A549 (cell line): ENCODE measurements at regions not wholly inside any gene's neighbourhood (a gene's known extent, or its start where the extent isn't known, plus 50 kb on each side); places are given as distances from the start of the nearest gene placed in this dataset.

ENCODE experiments used
- ATAC-seq, 2 experiments: fragments of 200-7000 bp in 1 of 2; fragments of >200 bp in 1 of 2; cut with Nextera tagmentation in 1 of 2; cut with Tn5 transposase in 1 of 2; 3 replicates each; pipeline versions ENCODE4 v1.8.0 to v1.9.1; 2018 to 2020; ENCODE audit warnings: mild to moderate bottlenecking in 1 of 2, moderate library complexity in 1 of 2
- CTCF ChIA-PET: fragments of 300-600 bp; sonication (Branson Sonifier 250); formaldehyde crosslinking; extraction: SDS; loops from one replicate; lab custom pipeline; 2021; ENCODE audit warnings: antibody characterized with exemption, inconsistent platforms; lab: Yijun Ruan, JAX
- POLR2A ChIA-PET: fragments of 350-600 bp; formaldehyde crosslinking; extraction: SDS; loops from one replicate; lab custom pipeline; 2021; ENCODE audit warnings: antibody characterized with exemption, inconsistent platforms; lab: Yijun Ruan, JAX
- DNase-seq, 2 experiments: peaks; one replicate each; pipeline versions ENCODE4 v3.0.0 to v3.0.0-alpha.2; 2011 to 2016; ENCODE audit warnings: low read depth in 1 of 2, low spot score in 1 of 2
- FAIRE-seq: peaks from 2 replicates; lab custom pipeline; 2011; peaks lifted over from hg19 to GRCh38; lab: Jason Lieb, UNC
- H3K27ac ChIP-seq, 2 experiments: fragments of >200 bp; sonication (Bioruptor Twin); formaldehyde crosslinking; 3 replicates each; pipeline ENCODE4 v1.5.1; 2016 to 2017
- H3K4me1 ChIP-seq: fragments of >200 bp; sonication (Bioruptor Twin); formaldehyde crosslinking; 3 replicates; pipeline ENCODE4 v1.6.1; 2016
- H3K4me2 ChIP-seq: fragments of >200 bp; sonication (Bioruptor Twin); formaldehyde crosslinking; 3 replicates; pipeline ENCODE4 v1.6.1; 2016
- H3K4me3 ChIP-seq: fragments of >200 bp; sonication (Bioruptor Twin); formaldehyde crosslinking; 3 replicates; pipeline ENCODE4 v1.5.1; 2016
- H3K9me3 ChIP-seq: fragments of >200 bp; sonication (Bioruptor Twin); formaldehyde crosslinking; 3 replicates; pipeline ENCODE4 v1.6.1; 2016
- ATOH8 ChIP-seq: fragments of 250-450 bp; sonication (Bioruptor Pico); IDR thresholded peaks from 2 replicates; pipeline ENCODE4 v1.5.0; 2020; ENCODE audit warnings: low read depth, mild to moderate bottlenecking, moderate library complexity
- BCL3 ChIP-seq: fragments of >200 bp; sonication (Bioruptor Twin); formaldehyde crosslinking; IDR thresholded peaks from 3 replicates; pipeline ENCODE4 v1.6.1; 2016
- BHLHE40 ChIP-seq: IDR thresholded peaks from 2 replicates; pipeline ENCODE4 v1.6.1; 2012; ENCODE audit warnings: low read depth, low read length, inconsistent platforms
- CBX2 ChIP-seq: fragments of 200-600 bp; sonication (generic); IDR thresholded peaks from 2 replicates; pipeline ENCODE4 v1.6.1; 2016; ENCODE audit warnings: low read depth, mild to moderate bottlenecking, borderline replicate concordance
- CBX8 ChIP-seq: fragments of 200-600 bp; sonication (generic); IDR thresholded peaks from 2 replicates; pipeline ENCODE4 v1.6.1; 2016
- CEBPB ChIP-seq, 2 experiments: fragments of >200 bp in 1 of 2; sonication (Bioruptor Twin) in 1 of 2; formaldehyde crosslinking in 1 of 2; IDR thresholded peaks; 2 replicates each; pipeline ENCODE4 v1.6.1; 2012 to 2016
- CHD2 ChIP-seq: fragments of 150-350 bp; IDR thresholded peaks from 2 replicates; pipeline ENCODE4 v1.6.1; 2014; ENCODE audit warnings: low read length; ENCODE audit not compliant: partially characterized antibody
- CHD4 ChIP-seq: fragments of 200-600 bp; sonication (generic); IDR thresholded peaks from 2 replicates; pipeline ENCODE4 v1.6.1; 2016; ENCODE audit warnings: antibody characterized with exemption, mild to moderate bottlenecking, borderline replicate concordance
- CTCF ChIP-seq: fragments of >200 bp; sonication (Bioruptor Twin); formaldehyde crosslinking; IDR thresholded peaks from 3 replicates; pipeline ENCODE4 v1.5.1; 2016
- EHMT2 ChIP-seq: fragments of 200-600 bp; sonication (generic); IDR thresholded peaks from 2 replicates; pipeline ENCODE4 v1.6.1; 2016; ENCODE audit warnings: antibody characterized with exemption, low read depth, mild to moderate bottlenecking, moderate library complexity
- ELK1 ChIP-seq: fragments of 150-350 bp; IDR thresholded peaks from 2 replicates; pipeline ENCODE4 v1.6.1; 2014; ENCODE audit warnings: low read depth, mild to moderate bottlenecking, low read length
- EP300 ChIP-seq, 2 experiments: fragments of >200 bp; sonication (Bioruptor Twin); formaldehyde crosslinking; IDR thresholded peaks; 2 replicates in 1 of 2; 3 replicates in 1 of 2; pipeline ENCODE4 v1.6.1; 2016 to 2017
- FOSL2 ChIP-seq, 2 experiments: fragments of 450-650 bp in 1 of 2; fragments of >200 bp in 1 of 2; sonication (Bioruptor Twin) in 1 of 2; formaldehyde crosslinking; IDR thresholded peaks; 2 replicates each; pipeline versions ENCODE4 v1.5.0 to v1.6.1; 2016 to 2020; ENCODE audit warnings: mild to moderate bottlenecking in 1 of 2, moderate library complexity in 1 of 2
- GATA3 ChIP-seq: IDR thresholded peaks from 2 replicates; pipeline ENCODE4 v1.6.1; 2012; ENCODE audit warnings: borderline replicate concordance
- HOXA7 ChIP-seq: fragments of 250-450 bp; sonication (Bioruptor Pico); IDR thresholded peaks from 2 replicates; pipeline ENCODE4 v1.5.0; 2020; ENCODE audit warnings: mild to moderate bottlenecking, moderate library complexity
- HOXB13 ChIP-seq: fragments of 250-450 bp; sonication (Bioruptor Pico); IDR thresholded peaks from 2 replicates; pipeline ENCODE4 v1.5.0; 2020; ENCODE audit warnings: low read depth, mild to moderate bottlenecking, moderate library complexity
- JUN ChIP-seq, 2 experiments: fragments of >200 bp; sonication (Bioruptor Twin); formaldehyde crosslinking; IDR thresholded peaks; 2 replicates in 1 of 2; 3 replicates in 1 of 2; pipeline ENCODE4 v1.6.1; 2016 to 2017
- MAZ ChIP-seq: fragments of 150-350 bp; IDR thresholded peaks from 2 replicates; pipeline ENCODE4 v1.6.1; 2014; ENCODE audit warnings: antibody characterized with exemption, low read depth, low read length, borderline replicate concordance
- NR3C1 ChIP-seq: fragments of >200 bp; sonication (Bioruptor Twin); formaldehyde crosslinking; IDR thresholded peaks from 3 replicates; pipeline ENCODE4 v1.6.1; 2017
- PHF8 ChIP-seq: fragments of 200-600 bp; sonication (generic); IDR thresholded peaks from 2 replicates; pipeline ENCODE4 v1.6.1; 2016; ENCODE audit warnings: low read depth, mild to moderate bottlenecking, antibody characterized with exemption, moderate library complexity, borderline replicate concordance
- POLR2A ChIP-seq: IDR thresholded peaks from 2 replicates; pipeline ENCODE4 v1.6.1; 2012; ENCODE audit warnings: mild to moderate bottlenecking, low read length
- RAD21 ChIP-seq, 2 experiments: fragments of >200 bp in 1 of 2; sonication (Bioruptor Twin) in 1 of 2; formaldehyde crosslinking in 1 of 2; IDR thresholded peaks in 1 of 2; conservative IDR thresholded peaks in 1 of 2; 2 replicates in 1 of 2; 3 replicates in 1 of 2; pipeline ENCODE4 v1.6.1; 2012 to 2018; ENCODE audit warnings: inconsistent platforms in 1 of 2
- RARB ChIP-seq: fragments of 250-450 bp; sonication (Bioruptor Pico); IDR thresholded peaks from 2 replicates; pipeline ENCODE4 v1.8.0; 2021; ENCODE audit warnings: mild to moderate bottlenecking, moderate library complexity
- RCOR1 ChIP-seq: fragments of 150-350 bp; IDR thresholded peaks from 2 replicates; pipeline ENCODE4 v1.6.1; 2014; ENCODE audit warnings: antibody characterized with exemption, low read length, low read depth
- RFX5 ChIP-seq: fragments of 450-650 bp; IDR thresholded peaks from 2 replicates; pipeline ENCODE4 v1.7.1; 2014; ENCODE audit warnings: antibody characterized with exemption, mild to moderate bottlenecking, moderate library complexity
- RNF2 ChIP-seq: fragments of 200-600 bp; sonication (generic); IDR thresholded peaks from 2 replicates; pipeline ENCODE4 v1.6.1; 2016; ENCODE audit warnings: low read depth, mild to moderate bottlenecking, antibody characterized with exemption, moderate library complexity, borderline replicate concordance
- SREBF2 ChIP-seq: fragments of 450-650 bp; IDR thresholded peaks from 2 replicates; pipeline ENCODE4 v1.6.1; 2014; ENCODE audit warnings: mild to moderate bottlenecking, moderate library complexity
- ZFP36 ChIP-seq: fragments of 450-650 bp; IDR thresholded peaks from 2 replicates; pipeline ENCODE4 v1.6.1; 2014; ENCODE audit warnings: borderline replicate concordance; ENCODE audit not compliant: partially characterized antibody
- ZSCAN20 ChIP-seq: fragments of 250-450 bp; sonication (Bioruptor Pico); IDR thresholded peaks from 2 replicates; pipeline ENCODE4 v1.8.0; 2022; ENCODE audit warnings: mild to moderate bottlenecking, moderate library complexity
- WGBS: methylation state at CpG from one replicate; pipeline ENCODE4 v1.1.6; 2017; ENCODE audit errors: missing lambda C conversion rate; 5-methylcytosine and 5-hydroxymethylcytosine counted together

- no peaks in the 10 kb centered on the region for H3K9me3 ChIP-seq
- CTCF ChIA-PET: interaction anchor here (8.1 kb wide), 1 partner anchor 548 kb away, joined by 157 read pairs; no protein-coding TSS in a partner anchor
- H3K4me3 ChIP-seq: no peak overlapping the region
- 92% methylated on average over 2 of the region's 2 CpGs for WGBS
- ATAC-seq (no peak), FAIRE-seq (no peak)
- no peak overlapping the region for H3K4me2 ChIP-seq
- TF ChIP-seq GATA3: no peak
- no peak for TF ChIP-seq ZSCAN20
- TF ChIP-seq CHD4: no peak
- TF ChIP-seq RFX5: no peak
- TF ChIP-seq PHF8: no peak
- no peak for TF ChIP-seq NR3C1
- no peak for TF ChIP-seq ELK1
- no peak for TF ChIP-seq POLR2A
- TF ChIP-seq, all 56 proteins: peak for 0
- Histone ChIP-seq H3K27ac (no peak overlapping the region), H3K4me1 (0 out of 3 replicates have a peak, but pooled peaks cover 4% of the 10 kb centered on the region)
- no peak for DNase-seq
- POLR2A ChIA-PET: no interaction called here
These were observed 108.7 kb upstream of the IL12B start for GRCh38 chr5:159439002-159439401.

GRCh38 chr5:159440235-159440634 lies 109.9 kb upstream of the IL12B start:
- Histone ChIP-seq H3K4me2 (no peak overlapping the region), H3K9me3 (no peaks in the 10 kb centered on the region), H3K4me3 (no peak overlapping the region), H3K4me1 (peaks cover 12% of the 10 kb centered on the region), H3K27ac (no peak overlapping the region)
- CTCF ChIA-PET: interaction anchor here (1.0 to 13.1 kb wide), 6 partner anchors 9 to 554 kb away, joined by 3 to 220 read pairs (median 4); partner anchors contain the start of gene ADRA1B
- FAIRE-seq: no peak
- DNase-seq: no peak
- no peak for TF ChIP-seq EP300 (IDR thresholded peaks at IDR 0.05)
- no peak for TF ChIP-seq MAZ
- no peak for TF ChIP-seq SREBF2
- TF ChIP-seq HOXB13 (CRISPR knock-in tag): no peak
- no peak for TF ChIP-seq CHD2
- TF ChIP-seq ZFP36: no peak
- TF ChIP-seq CBX2: no peak
- no peak for TF ChIP-seq RARB (CRISPR knock-in tag)
- POLR2A ChIA-PET: no interaction called here
- ATAC-seq: no peak
- 92% methylated on average over 7 of the region's 7 CpGs for WGBS

GRCh38 chr5:159440968-159441367 lies 110.7 kb upstream of the IL12B start:
- FAIRE-seq: no peak
- H3K9me3 ChIP-seq: no peaks in the 10 kb centered on the region

More at GRCh38 chr5:159440968-159441367, 110.7 kb upstream of the IL12B start:
- ATAC-seq: no peak
- H3K4me2 ChIP-seq: no peak overlapping the region
- WGBS: 89% methylated on average over 4 of the region's 4 CpGs
- no peak for TF ChIP-seq PHF8
- no peak for TF ChIP-seq BHLHE40
- TF ChIP-seq ATOH8 (CRISPR knock-in tag): no peak
- TF ChIP-seq JUN (IDR thresholded peaks at IDR 0.05): no peak
- no peak for TF ChIP-seq FOSL2 (IDR thresholded peaks at IDR 0.05)
- no peak for TF ChIP-seq FOSL2 (CRISPR knock-in tag; IDR thresholded peaks at IDR 0.05)
- no peak for TF ChIP-seq RNF2
- no peak for TF ChIP-seq RAD21 (conservative IDR thresholded peaks at IDR 0.05 in 1 of 2, IDR thresholded peaks at IDR 0.05 in 1 of 2)
- no peak for TF ChIP-seq HOXB13 (CRISPR knock-in tag)
- TF ChIP-seq EHMT2: no peak
- no peak for TF ChIP-seq HOXA7 (CRISPR knock-in tag)
- no peak for TF ChIP-seq CEBPB (IDR thresholded peaks at IDR 0.05)
- TF ChIP-seq CBX8: no peak
- TF ChIP-seq BCL3: no peak
- TF ChIP-seq MAZ: no peak
- TF ChIP-seq CTCF: no peak
- no peak for TF ChIP-seq RCOR1
- TF ChIP-seq, all 56 proteins: peak for 0
- Histone ChIP-seq H3K4me1 (peaks cover 15% of the 10 kb centered on the region), H3K27ac (no peak overlapping the region), H3K4me3 (no peak overlapping the region)
- DNase-seq: no peak
- CTCF ChIA-PET: interaction anchor here (0.6 to 13.1 kb wide), 18 partner anchors 11 to 553 kb away, joined by 3 to 220 read pairs (median 4); partner anchors contain the start of gene ADRA1B
- POLR2A ChIA-PET: no interaction called here
